Liver (tissue), 7 donors: ENCODE measurements at regions not wholly inside any gene's neighbourhood (a gene's known extent, or its start where the extent isn't known, plus 50 kb on each side); places are given as distances from the start of the nearest gene placed in this dataset.

Experiments used
- DNase-seq: peaks from one replicate; pipeline ENCODE4 v3.0.0-alpha.2; 2017; ENCODE audit warnings: low spot score
- H3K27ac ChIP-seq, 2 donors: one replicate each; pipeline ENCODE4 v1.7.0; 2013; ENCODE audit warnings: inconsistent platforms in 2 of 2, low read length in 2 of 2, control low read depth in 1 of 2, low read depth in 1 of 2, mild to moderate bottlenecking in 1 of 2
- H3K27me3 ChIP-seq, 4 donors: one replicate each; pipeline versions ENCODE4 v1.6.1 to v1.7.0; 2013; ENCODE audit warnings: low read length in 3 of 4, inconsistent platforms in 1 of 4, mild to moderate bottlenecking in 1 of 4, moderate library complexity in 1 of 4; ENCODE audit not compliant: control insufficient read depth in 4 of 4, insufficient read depth in 4 of 4
- H3K36me3 ChIP-seq, 4 donors: one replicate each; pipeline versions ENCODE4 v1.6.1 to v1.7.0; 2013; ENCODE audit warnings: low read length in 3 of 4, mild to moderate bottlenecking in 3 of 4, low read depth in 1 of 4, moderate library complexity in 1 of 4; ENCODE audit not compliant: control insufficient read depth in 4 of 4, insufficient read depth in 3 of 4
- H3K4me1 ChIP-seq, 4 donors: one replicate each; pipeline versions ENCODE4 v1.6.1 to v1.7.0; 2013; ENCODE audit warnings: low read length in 3 of 4, mild to moderate bottlenecking in 3 of 4, moderate library complexity in 1 of 4; ENCODE audit not compliant: control insufficient read depth in 4 of 4, insufficient read depth in 4 of 4
- H3K4me3 ChIP-seq, 3 donors: one replicate each; pipeline versions ENCODE4 v1.6.1 to v1.7.0; 2013; ENCODE audit warnings: low read length in 3 of 3, control low read depth in 1 of 3, low read depth in 1 of 3, mild to moderate bottlenecking in 1 of 3
- H3K9ac ChIP-seq, 2 donors: one replicate each; pipeline ENCODE4 v1.7.0; 2013; ENCODE audit warnings: low read length in 2 of 2, mild to moderate bottlenecking in 2 of 2, moderate library complexity in 2 of 2, control low read depth in 1 of 2, low read depth in 1 of 2
- H3K9me3 ChIP-seq, 4 donors: one replicate each; pipeline versions ENCODE4 v1.6.1 to v1.7.0; 2013; ENCODE audit warnings: low read length in 3 of 4; ENCODE audit not compliant: control insufficient read depth in 4 of 4
- FOXA2 ChIP-seq: IDR thresholded peaks from 2 replicates; pipeline ENCODE4 v1.6.1; 2016; ENCODE audit warnings: antibody characterized with exemption
- GABPA ChIP-seq, 2 donors: IDR thresholded peaks in 1 of 2; conservative IDR thresholded peaks in 1 of 2; 2 replicates each; pipeline ENCODE4 v1.6.1; 2016; ENCODE audit warnings: antibody characterized with exemption in 2 of 2, mild to moderate bottlenecking in 1 of 2, moderate library complexity in 1 of 2
- HNF4A ChIP-seq, 2 donors: conservative IDR thresholded peaks; 2 replicates each; pipeline ENCODE4 v1.6.1; 2016; ENCODE audit warnings: antibody characterized with exemption in 2 of 2, mild to moderate bottlenecking in 2 of 2
- HNF4G ChIP-seq: IDR thresholded peaks from 2 replicates; pipeline ENCODE4 v1.6.1; 2016; ENCODE audit warnings: antibody characterized with exemption
- JUND ChIP-seq, 2 donors: IDR thresholded peaks; 2 replicates each; pipeline ENCODE4 v1.6.1; 2016; ENCODE audit warnings: antibody characterized with exemption in 2 of 2
- MAX ChIP-seq: IDR thresholded peaks from 2 replicates; pipeline ENCODE4 v1.6.1; 2016; ENCODE audit warnings: antibody characterized with exemption
- NR2F2 ChIP-seq: IDR thresholded peaks from 2 replicates; pipeline ENCODE4 v1.6.1; 2016; ENCODE audit warnings: antibody characterized with exemption
- RAD21 ChIP-seq, 2 donors: IDR thresholded peaks; 2 replicates each; pipeline ENCODE4 v1.6.1; 2016; ENCODE audit warnings: antibody characterized with exemption in 2 of 2, mild to moderate bottlenecking in 2 of 2
- SP1 ChIP-seq: IDR thresholded peaks from 2 replicates; pipeline ENCODE4 v1.6.1; 2018; ENCODE audit warnings: antibody characterized with exemption, mild to moderate bottlenecking
- ZBTB33 ChIP-seq: IDR thresholded peaks from 2 replicates; pipeline ENCODE4 v1.6.1; 2016; ENCODE audit warnings: antibody characterized with exemption
- WGBS: extraction: QIAGEN DNeasy Blood & Tissue Kit; methylation state at CpG from one replicate; pipeline ENCODE4 v1.1.7; 2013; 5-methylcytosine and 5-hydroxymethylcytosine counted together
- TF ChIP-seq, protein P1 (sequence below): IDR thresholded peaks from 2 replicates; pipeline ENCODE4 v1.6.1; 2016; ENCODE audit warnings: antibody characterized with exemption, mild to moderate bottlenecking
- donor health status: healthy.
- donor health status: healthy.
- donor health status: healthy.
- donor health status: healthy.

DNA sequence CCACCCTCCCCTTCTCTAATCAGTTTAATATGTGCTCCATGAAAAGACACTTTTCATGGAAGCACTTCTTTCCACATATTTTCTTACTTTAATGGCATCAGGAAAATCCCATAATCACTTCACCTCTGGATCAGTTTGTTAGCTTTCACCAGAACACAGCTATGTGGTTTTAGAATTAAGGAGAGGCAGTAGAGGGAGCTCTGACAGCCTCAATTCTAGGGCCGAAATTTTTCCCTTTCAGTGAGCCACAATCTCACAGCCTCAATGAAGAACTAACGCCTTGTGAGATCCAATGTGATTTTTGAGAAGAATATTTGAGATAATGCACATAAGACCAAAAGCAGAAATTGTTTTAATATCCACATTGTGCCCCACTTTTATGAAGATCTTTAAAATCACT, 1494.0 kb upstream of the CDH8 start:
- Histone ChIP-seq H3K27me3 (peaks cover 0 to 2% (median 0%) of the 10 kb centered on the region in 4 donors), H3K9ac (no peak overlapping the region), H3K4me1 (no peaks in the 10 kb centered on the region), H3K4me3 (no peak overlapping the region), H3K36me3 (no peaks in the 10 kb centered on the region), H3K27ac (no peak overlapping the region), H3K9me3 (no peaks in the 10 kb centered on the region)
- no peak for TF ChIP-seq RAD21 (IDR thresholded peaks at IDR 0.05)
- TF ChIP-seq, protein P1, sequence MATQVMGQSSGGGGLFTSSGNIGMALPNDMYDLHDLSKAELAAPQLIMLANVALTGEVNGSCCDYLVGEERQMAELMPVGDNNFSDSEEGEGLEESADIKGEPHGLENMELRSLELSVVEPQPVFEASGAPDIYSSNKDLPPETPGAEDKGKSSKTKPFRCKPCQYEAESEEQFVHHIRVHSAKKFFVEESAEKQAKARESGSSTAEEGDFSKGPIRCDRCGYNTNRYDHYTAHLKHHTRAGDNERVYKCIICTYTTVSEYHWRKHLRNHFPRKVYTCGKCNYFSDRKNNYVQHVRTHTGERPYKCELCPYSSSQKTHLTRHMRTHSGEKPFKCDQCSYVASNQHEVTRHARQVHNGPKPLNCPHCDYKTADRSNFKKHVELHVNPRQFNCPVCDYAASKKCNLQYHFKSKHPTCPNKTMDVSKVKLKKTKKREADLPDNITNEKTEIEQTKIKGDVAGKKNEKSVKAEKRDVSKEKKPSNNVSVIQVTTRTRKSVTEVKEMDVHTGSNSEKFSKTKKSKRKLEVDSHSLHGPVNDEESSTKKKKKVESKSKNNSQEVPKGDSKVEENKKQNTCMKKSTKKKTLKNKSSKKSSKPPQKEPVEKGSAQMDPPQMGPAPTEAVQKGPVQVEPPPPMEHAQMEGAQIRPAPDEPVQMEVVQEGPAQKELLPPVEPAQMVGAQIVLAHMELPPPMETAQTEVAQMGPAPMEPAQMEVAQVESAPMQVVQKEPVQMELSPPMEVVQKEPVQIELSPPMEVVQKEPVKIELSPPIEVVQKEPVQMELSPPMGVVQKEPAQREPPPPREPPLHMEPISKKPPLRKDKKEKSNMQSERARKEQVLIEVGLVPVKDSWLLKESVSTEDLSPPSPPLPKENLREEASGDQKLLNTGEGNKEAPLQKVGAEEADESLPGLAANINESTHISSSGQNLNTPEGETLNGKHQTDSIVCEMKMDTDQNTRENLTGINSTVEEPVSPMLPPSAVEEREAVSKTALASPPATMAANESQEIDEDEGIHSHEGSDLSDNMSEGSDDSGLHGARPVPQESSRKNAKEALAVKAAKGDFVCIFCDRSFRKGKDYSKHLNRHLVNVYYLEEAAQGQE, result no peak
- no peak for TF ChIP-seq HNF4A (conservative IDR thresholded peaks at IDR 0.05)
- no peak for TF ChIP-seq SP1
- no peak for TF ChIP-seq HNF4G
- 51% methylated on average over 2 of the region's 2 CpGs for WGBS
- no peak for DNase-seq

GRCh38 chr16:63527404-63527803, 1491.2 kb upstream of the CDH8 start:
- DNase-seq, result no peak
- Histone ChIP-seq H3K27ac (no peak overlapping the region), H3K27me3 (peaks cover 0 to 2% (median 0%) of the 10 kb centered on the region in 4 donors), H3K4me1 (no peaks in the 10 kb centered on the region), H3K9me3 (no peaks in the 10 kb centered on the region), H3K9ac (no peak overlapping the region), H3K4me3 (no peak overlapping the region), H3K36me3 (no peaks in the 10 kb centered on the region)
- whole genome bisulfite sequencing, result 79% methylated on average over 3 of the region's 3 CpGs
- TF ChIP-seq FOXA2 (no peak), GABPA (IDR thresholded peaks at IDR 0.05 in 1 of 2, conservative IDR thresholded peaks at IDR 0.05 in 1 of 2) (no peak), SP1 (no peak), JUND (IDR thresholded peaks at IDR 0.05) (no peak), MAX (no peak), ZBTB33 (no peak), NR2F2 (no peak)
- TF ChIP-seq, protein P1, result no peak
